GM20000 (cell line): ENCODE measurements at regions not wholly inside any gene's neighbourhood (a gene's known extent, or its start where the extent isn't known, plus 50 kb on each side); places are given as distances from the start of the nearest gene placed in this dataset.
A peak's percentile ranks its signal among the peaks of the same experiment; 100 is the strongest.

Source experiments
- DNase-seq: peaks from one replicate; pipeline ENCODE4 v3.0.0; 2012; ENCODE audit warnings: low spot score
- CTCF ChIP-seq: IDR thresholded peaks from 2 replicates; pipeline ENCODE4 v1.5.1; 2012; ENCODE audit warnings: mild to moderate bottlenecking, control low read depth; ENCODE audit errors: extremely low read depth, missing control alignments

- DNase-seq, result no peak
- no peak for TF ChIP-seq CTCF
Measured at GRCh38 chr3:189040656-189041335, 131.0 kb upstream of the TPRG1 start.

- DNase-seq, result peak; percentile 71
- TF ChIP-seq CTCF, result peak; percentile 67
Measured at GRCh38 chr3:189041482-189042090, 130.2 kb upstream of the TPRG1 start.

- no peak for DNase-seq
- TF ChIP-seq CTCF, result no peak
Measured at GRCh38 chr3:189042832-189043231, 128.9 kb upstream of the TPRG1 start.

- DNase-seq, result no peak
- TF ChIP-seq CTCF, result no peak
Measured at GRCh38 chr3:189049458-189050236, 122.1 kb upstream of the TPRG1 start.

- no peak for DNase-seq
- no peak for TF ChIP-seq CTCF
Measured at GRCh38 chr3:189053322-189053721, 118.4 kb upstream of the TPRG1 start.

GRCh38 chr3:189056646-189057335 lies 115.0 kb upstream of the TPRG1 start:
- no peak for DNase-seq
- TF ChIP-seq CTCF, result no peak
